ENCODE measurements at regions not wholly inside any gene's neighbourhood (a gene's known extent, or its start where the extent isn't known, plus 50 kb on each side); places are given as distances from the start of the nearest gene placed in this dataset.
"Not testable (repeated sequence)": the region's sequence is repeated elsewhere in the genome, so short reads cannot be mapped to it uniquely, and the experiment has no call there.

- TF ChIP-seq, protein P1, sequence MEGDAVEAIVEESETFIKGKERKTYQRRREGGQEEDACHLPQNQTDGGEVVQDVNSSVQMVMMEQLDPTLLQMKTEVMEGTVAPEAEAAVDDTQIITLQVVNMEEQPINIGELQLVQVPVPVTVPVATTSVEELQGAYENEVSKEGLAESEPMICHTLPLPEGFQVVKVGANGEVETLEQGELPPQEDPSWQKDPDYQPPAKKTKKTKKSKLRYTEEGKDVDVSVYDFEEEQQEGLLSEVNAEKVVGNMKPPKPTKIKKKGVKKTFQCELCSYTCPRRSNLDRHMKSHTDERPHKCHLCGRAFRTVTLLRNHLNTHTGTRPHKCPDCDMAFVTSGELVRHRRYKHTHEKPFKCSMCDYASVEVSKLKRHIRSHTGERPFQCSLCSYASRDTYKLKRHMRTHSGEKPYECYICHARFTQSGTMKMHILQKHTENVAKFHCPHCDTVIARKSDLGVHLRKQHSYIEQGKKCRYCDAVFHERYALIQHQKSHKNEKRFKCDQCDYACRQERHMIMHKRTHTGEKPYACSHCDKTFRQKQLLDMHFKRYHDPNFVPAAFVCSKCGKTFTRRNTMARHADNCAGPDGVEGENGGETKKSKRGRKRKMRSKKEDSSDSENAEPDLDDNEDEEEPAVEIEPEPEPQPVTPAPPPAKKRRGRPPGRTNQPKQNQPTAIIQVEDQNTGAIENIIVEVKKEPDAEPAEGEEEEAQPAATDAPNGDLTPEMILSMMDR (IDR thresholded peaks at IDR 0.05; ENCODE audit: insufficient read depth, low read depth, low read length, missing control alignments): no peak
- DNase-seq (ENCODE audit: low read depth): no peak
Measured at GRCh38 chr2:228355897-228356296, 174.4 kb upstream of the SPHKAP start.

GRCh38 chr2:228352980-228353379 is 171.5 kb upstream of the SPHKAP start:
- not testable (repeated sequence) for H3K4me3 ChIP-seq (ENCODE audit: low read depth, low read length); DNase-seq (ENCODE audit: low read depth)

More at GRCh38 chr2:228355897-228356296, 174.4 kb upstream of the SPHKAP start:
- no peak overlapping the region for H3K4me3 ChIP-seq (ENCODE audit: low read depth, low read length)

DNA sequence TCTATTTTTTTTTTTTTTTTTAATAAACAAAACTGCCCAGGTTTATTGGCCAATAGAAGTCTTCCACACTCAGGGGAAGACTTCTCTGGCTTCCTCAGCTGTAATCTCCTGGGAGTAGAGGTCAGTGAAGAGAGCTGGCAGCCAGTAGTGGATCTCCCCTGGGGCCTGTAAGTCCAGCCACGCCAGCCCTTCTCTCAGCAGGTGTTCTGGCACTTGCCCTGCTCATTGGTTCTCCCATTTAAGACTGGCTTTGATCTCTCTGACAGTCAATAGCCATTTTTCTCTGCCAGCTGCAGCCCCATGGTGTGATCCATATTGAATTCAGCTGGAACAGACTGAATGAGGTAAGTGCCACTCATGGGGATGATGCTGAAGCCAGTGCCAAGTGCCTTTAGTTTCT is 170.6 kb upstream of the SPHKAP start:
- TF ChIP-seq, protein P1 (IDR thresholded peaks at IDR 0.05; ENCODE audit: insufficient read depth, low read depth, low read length, missing control alignments): no peak
- DNase-seq (ENCODE audit: low read depth): no peak
- no peak overlapping the region for H3K4me3 ChIP-seq (ENCODE audit: low read depth, low read length)

- DNase-seq (ENCODE audit: low read depth): no peak
- TF ChIP-seq, protein P1 (IDR thresholded peaks at IDR 0.05; ENCODE audit: insufficient read depth, low read depth, low read length, missing control alignments): no peak
- no peak overlapping the region for H3K4me3 ChIP-seq (ENCODE audit: low read depth, low read length)
Measured at GRCh38 chr2:228348516-228349064, 167.1 kb upstream of the SPHKAP start.

- no peak overlapping the region for H3K4me3 ChIP-seq (ENCODE audit: low read depth, low read length)
- TF ChIP-seq, protein P1 (IDR thresholded peaks at IDR 0.05; ENCODE audit: insufficient read depth, low read depth, low read length, missing control alignments): no peak
- no peak for DNase-seq (ENCODE audit: low read depth)
Measured at GRCh38 chr2:228344531-228344930, 163.0 kb upstream of the SPHKAP start.

- TF ChIP-seq, protein P1 (IDR thresholded peaks at IDR 0.05; ENCODE audit: insufficient read depth, low read depth, low read length, missing control alignments): no peak
- no peak for DNase-seq (ENCODE audit: low read depth)
- no peak overlapping the region for H3K4me3 ChIP-seq (ENCODE audit: low read depth, low read length)
Measured at GRCh38 chr2:228339525-228339924, 158.0 kb upstream of the SPHKAP start.

- DNase-seq (ENCODE audit: low read depth): no peak
- TF ChIP-seq, protein P1 (IDR thresholded peaks at IDR 0.05; ENCODE audit: insufficient read depth, low read depth, low read length, missing control alignments): no peak
- H3K4me3 ChIP-seq (ENCODE audit: low read depth, low read length): no peak overlapping the region
Measured at GRCh38 chr2:228334180-228334579, 152.7 kb upstream of the SPHKAP start.

Measured in GM12865 (cell line).